Erythroblast (primary cell): ENCODE measurements at regions not wholly inside any gene's neighbourhood (a gene's known extent, or its start where the extent isn't known, plus 50 kb on each side); places are given as distances from the start of the nearest gene placed in this dataset.
"Not testable (repeated sequence)": the region's sequence is repeated elsewhere in the genome, so short reads cannot be mapped to it uniquely, and the experiment has no call there.

Source experiments
- GATA1 ChIP-seq: IDR thresholded peaks from 2 replicates; pipeline ENCODE4 v1.6.1; 2011; ENCODE audit warnings: low read depth, mild to moderate bottlenecking, control low read depth, low read length, moderate library complexity
- POLR2A ChIP-seq: IDR thresholded peaks from 2 replicates; pipeline ENCODE4 v1.6.1; 2011; ENCODE audit warnings: mild to moderate bottlenecking, low read length

GRCh38 chr3:26097111-26097510, 307.2 kb downstream of the OXSM start:
- not testable (repeated sequence) for TF ChIP-seq POLR2A, GATA1
